Thoracic aorta (tissue), 2 donors: ENCODE measurements at regions not wholly inside any gene's neighbourhood (a gene's known extent, or its start where the extent isn't known, plus 50 kb on each side); places are given as distances from the start of the nearest gene placed in this dataset.
A peak's percentile ranks its signal among the peaks of the same experiment; 100 is the strongest.
"Not testable (repeated sequence)": the region's sequence is repeated elsewhere in the genome, so short reads cannot be mapped to it uniquely, and the experiment has no call there.

Experiments
- ATAC-seq: fragments of 150-250 bp; one replicate; pipeline ENCODE4 v1.8.0; 2017; ENCODE audit warnings: low read depth; ENCODE audit not compliant: insufficient number of reproducible peaks, low FRiP score
- DNase-seq: peaks from one replicate; pipeline ENCODE4 v3.0.0-alpha.2; 2020; ENCODE audit warnings: low spot score
- H3K27ac ChIP-seq, 2 donors: fragments of 200-600 bp; sonication (generic); 1 replicate in 1 of 2; 2 replicates in 1 of 2; pipeline ENCODE4 v1.5.1; 2016; ENCODE audit warnings: mild to moderate bottlenecking in 2 of 2, moderate library complexity in 2 of 2
- H3K27me3 ChIP-seq: fragments of 200-600 bp; sonication (generic); replicated peaks from 2 replicates; pipeline ENCODE4 v1.6.0; 2016; ENCODE audit warnings: mild to moderate bottlenecking; ENCODE audit not compliant: insufficient read depth
- H3K36me3 ChIP-seq: fragments of 200-600 bp; sonication (generic); one replicate; pipeline ENCODE4 v1.5.1; 2016
- H3K4me1 ChIP-seq, 2 donors: fragments of 200-600 bp; sonication (generic); 1 replicate in 1 of 2; 2 replicates in 1 of 2; pipeline versions ENCODE4 v1.5.1 to v1.6.0; 2016; ENCODE audit warnings: low read depth in 2 of 2, mild to moderate bottlenecking in 1 of 2; ENCODE audit not compliant: control insufficient read depth in 1 of 2
- H3K4me3 ChIP-seq: fragments of 200-600 bp; sonication (generic); 2 replicates; pipeline ENCODE4 v1.5.1; 2016; ENCODE audit warnings: mild to moderate bottlenecking
- H3K9me3 ChIP-seq: fragments of 200-600 bp; sonication (generic); 2 replicates; pipeline ENCODE4 v1.5.1; 2016
- TF ChIP-seq, protein P1 (sequence below): fragments of 200-600 bp; sonication (generic); IDR thresholded peaks from one replicate; pipeline ENCODE4 v1.5.1; 2019; ENCODE audit warnings: antibody characterized with exemption

- no peaks in the 10 kb centered on the region for H3K9me3 ChIP-seq
- H3K4me1 ChIP-seq, result peaks cover 4 to 21% of the 10 kb centered on the region in 2 donors
- ATAC-seq (peak; percentile 70), DNase-seq (peak; percentile 23)
- TF ChIP-seq, protein P1, sequence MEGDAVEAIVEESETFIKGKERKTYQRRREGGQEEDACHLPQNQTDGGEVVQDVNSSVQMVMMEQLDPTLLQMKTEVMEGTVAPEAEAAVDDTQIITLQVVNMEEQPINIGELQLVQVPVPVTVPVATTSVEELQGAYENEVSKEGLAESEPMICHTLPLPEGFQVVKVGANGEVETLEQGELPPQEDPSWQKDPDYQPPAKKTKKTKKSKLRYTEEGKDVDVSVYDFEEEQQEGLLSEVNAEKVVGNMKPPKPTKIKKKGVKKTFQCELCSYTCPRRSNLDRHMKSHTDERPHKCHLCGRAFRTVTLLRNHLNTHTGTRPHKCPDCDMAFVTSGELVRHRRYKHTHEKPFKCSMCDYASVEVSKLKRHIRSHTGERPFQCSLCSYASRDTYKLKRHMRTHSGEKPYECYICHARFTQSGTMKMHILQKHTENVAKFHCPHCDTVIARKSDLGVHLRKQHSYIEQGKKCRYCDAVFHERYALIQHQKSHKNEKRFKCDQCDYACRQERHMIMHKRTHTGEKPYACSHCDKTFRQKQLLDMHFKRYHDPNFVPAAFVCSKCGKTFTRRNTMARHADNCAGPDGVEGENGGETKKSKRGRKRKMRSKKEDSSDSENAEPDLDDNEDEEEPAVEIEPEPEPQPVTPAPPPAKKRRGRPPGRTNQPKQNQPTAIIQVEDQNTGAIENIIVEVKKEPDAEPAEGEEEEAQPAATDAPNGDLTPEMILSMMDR, result no peak
- no peaks in the 10 kb centered on the region for H3K27me3 ChIP-seq
- peak overlapping the region; percentile 64 to 67 for H3K27ac ChIP-seq
- no peaks in the 10 kb centered on the region for H3K36me3 ChIP-seq
- no peak overlapping the region for H3K4me3 ChIP-seq
These were observed 68.8 kb upstream of the ARID1A start for GRCh38 chr1:26626994-26627393.

- no peak for ATAC-seq
- Histone ChIP-seq H3K27ac (peak overlapping the region in 1 of 2 donors; percentile 30), H3K36me3 (no peaks in the 10 kb centered on the region), H3K27me3 (no peaks in the 10 kb centered on the region), H3K9me3 (no peaks in the 10 kb centered on the region), H3K4me3 (no peak overlapping the region), H3K4me1 (peaks cover 4 to 21% of the 10 kb centered on the region in 2 donors)
- no peak for DNase-seq
- TF ChIP-seq, protein P1, result no peak
These were observed 67.9 kb upstream of the ARID1A start for GRCh38 chr1:26627954-26628353.

GRCh38 chr1:26630634-26631033 is 65.2 kb upstream of the ARID1A start:
- Histone ChIP-seq H3K9me3 (no peaks in the 10 kb centered on the region), H3K36me3 (no peaks in the 10 kb centered on the region), H3K27ac (no peak overlapping the region), H3K4me1 (peaks cover 4 to 21% of the 10 kb centered on the region in 2 donors), H3K27me3 (no peaks in the 10 kb centered on the region), H3K4me3 (no peak overlapping the region)
- TF ChIP-seq, protein P1, result no peak
- DNase-seq (no peak), ATAC-seq (no peak)

DNA sequence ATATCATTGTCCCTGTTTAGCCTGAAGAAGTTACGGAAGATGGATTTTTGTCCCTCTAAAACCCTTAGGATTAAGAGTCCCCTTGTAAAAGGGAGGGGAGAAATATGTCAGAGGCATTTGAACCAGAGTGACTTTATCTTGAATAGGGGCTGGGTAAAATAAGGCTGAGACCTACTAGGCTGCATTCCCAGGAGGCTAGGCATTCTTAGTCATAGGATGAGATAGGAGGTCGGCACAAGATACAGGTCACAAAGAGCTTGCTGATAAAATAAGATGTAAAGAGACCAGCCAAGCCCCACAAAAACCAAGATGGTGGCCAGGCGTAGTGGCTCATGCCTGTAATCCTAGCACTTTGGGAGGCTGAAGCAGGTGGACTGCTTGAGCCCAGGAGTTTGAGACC is 60.0 kb upstream of the ARID1A start:
- H3K4me3 ChIP-seq, H3K27me3 ChIP-seq, H3K27ac ChIP-seq, H3K36me3 ChIP-seq, DNase-seq, ATAC-seq, H3K4me1 ChIP-seq, H3K9me3 ChIP-seq: not testable (repeated sequence)

- TF ChIP-seq, protein P1, result no peak
- Histone ChIP-seq H3K27ac (no peak overlapping the region), H3K4me1 (no peaks in the 10 kb centered on the region), H3K4me3 (no peak overlapping the region), H3K36me3 (no peaks in the 10 kb centered on the region), H3K9me3 (no peaks in the 10 kb centered on the region), H3K27me3 (no peaks in the 10 kb centered on the region)
- no peak for ATAC-seq
- DNase-seq, result no peak
These were observed 50.1 kb upstream of the ARID1A start for GRCh38 chr1:26645734-26646133.
